GM12892 (cell line): ENCODE measurements at regions not wholly inside any gene's neighbourhood (a gene's known extent, or its start where the extent isn't known, plus 50 kb on each side); places are given as distances from the start of the nearest gene placed in this dataset.

Source experiments
- POLR2A ChIP-seq: IDR thresholded peaks from 2 replicates; pipeline ENCODE4 v1.6.1; 2011; ENCODE audit warnings: low read depth, low read length, control low read depth
- POLR2AphosphoS5 ChIP-seq: IDR thresholded peaks from 2 replicates; pipeline ENCODE4 v1.6.1; 2011; ENCODE audit warnings: low read depth, low read length, control low read depth
- TAF1 ChIP-seq: IDR thresholded peaks from 2 replicates; pipeline ENCODE4 v1.6.1; 2011; ENCODE audit warnings: low read depth, mild to moderate bottlenecking, control low read depth, low read length, borderline replicate concordance

GRCh38 chr2:187188783-187189631 is 259.0 kb downstream of the CALCRL start:
- no peak for TF ChIP-seq POLR2AphosphoS5
- no peak for TF ChIP-seq POLR2A
- TF ChIP-seq TAF1: no peak
